ENCODE measurements at regions not wholly inside any gene's neighbourhood (a gene's known extent, or its start where the extent isn't known, plus 50 kb on each side); places are given as distances from the start of the nearest gene placed in this dataset.
"Not testable (repeated sequence)": the region's sequence is repeated elsewhere in the genome, so short reads cannot be mapped to it uniquely, and the experiment has no call there.

DNA sequence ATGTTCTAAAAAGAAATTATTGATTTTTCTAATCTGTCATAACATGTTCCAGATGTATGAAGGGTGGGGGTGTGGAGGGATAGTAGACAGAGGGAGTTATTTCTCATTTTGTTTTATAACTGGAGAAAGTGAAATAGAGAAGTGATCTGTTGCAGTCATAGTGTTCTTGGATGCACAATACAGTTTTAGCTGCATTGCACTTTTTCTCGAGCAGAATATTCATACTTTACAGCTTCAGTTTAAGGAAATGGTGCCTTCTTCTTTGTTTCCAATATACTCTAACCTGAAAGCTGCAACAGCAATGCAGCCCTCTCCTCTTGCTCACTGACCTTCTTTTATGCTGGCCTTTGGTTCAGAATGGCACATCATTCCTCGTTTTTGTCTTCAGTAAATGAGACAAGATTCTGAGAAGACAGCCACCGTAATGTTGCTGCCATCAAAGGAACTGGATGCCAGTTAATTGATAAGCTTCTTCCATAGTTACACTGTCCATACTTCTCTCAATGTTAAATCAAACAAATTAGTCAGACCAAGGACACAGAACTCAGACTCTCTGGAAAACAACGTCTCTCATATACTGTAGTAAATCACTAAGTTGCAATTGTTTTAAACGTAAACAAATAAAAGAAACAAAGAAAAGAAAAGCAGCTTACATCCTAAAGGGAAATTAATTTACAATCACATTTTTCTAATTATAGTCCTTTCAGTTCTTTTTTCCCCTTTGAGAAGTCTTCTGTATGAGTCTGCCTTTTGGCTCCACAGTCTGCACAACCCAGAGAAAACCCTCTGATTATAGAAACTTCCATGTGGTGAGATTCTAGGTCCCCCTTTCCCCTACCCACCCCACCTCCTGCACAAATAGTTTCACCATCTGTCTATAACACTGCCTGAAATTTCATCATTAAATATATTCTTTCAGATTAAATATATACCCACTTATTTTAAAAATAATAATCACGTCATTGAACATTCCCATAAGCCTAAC lies 97.4 kb upstream of the UGP2 start:
- Histone ChIP-seq H3K4me1 (ENCODE audit: control insufficient read depth, low read length) (peaks cover 47% of the 10 kb centered on the region), H3K4me3 (ENCODE audit: low read length) (peak overlapping the region; percentile 26), H4K20me1 (ENCODE audit: control insufficient read depth, insufficient read depth, low read depth, low read length) (no peaks in the 10 kb centered on the region), H3K9me2 (replicated peaks; ENCODE audit: control insufficient read depth, low read length) (no peaks in the 10 kb centered on the region), H3K79me2 (ENCODE audit: control insufficient read depth, low read length) (no peaks in the 10 kb centered on the region), H3K27me3 (ENCODE audit: control insufficient read depth, low read length) (no peaks in the 10 kb centered on the region), H3K36me3 (ENCODE audit: control insufficient read depth, low read length) (no peaks in the 10 kb centered on the region), H3F3A (ENCODE audit: control insufficient read depth, insufficient read depth) (peaks cover 3% of the 10 kb centered on the region; the same call in 1 of the 2 replicates), H3K27ac (ENCODE audit: low read depth, low read length) (peak overlapping the region; percentile 35), H3K9me3 (ENCODE audit: control insufficient read depth, insufficient read depth, low read length) (no peaks in the 10 kb centered on the region), H3K4me2 (ENCODE audit: low read length) (peak overlapping the region; percentile 55)
- TF ChIP-seq EZH2phosphoT487 (IDR thresholded peaks at IDR 0.05; ENCODE audit: borderline replicate concordance, low read length): no peak

DNA sequence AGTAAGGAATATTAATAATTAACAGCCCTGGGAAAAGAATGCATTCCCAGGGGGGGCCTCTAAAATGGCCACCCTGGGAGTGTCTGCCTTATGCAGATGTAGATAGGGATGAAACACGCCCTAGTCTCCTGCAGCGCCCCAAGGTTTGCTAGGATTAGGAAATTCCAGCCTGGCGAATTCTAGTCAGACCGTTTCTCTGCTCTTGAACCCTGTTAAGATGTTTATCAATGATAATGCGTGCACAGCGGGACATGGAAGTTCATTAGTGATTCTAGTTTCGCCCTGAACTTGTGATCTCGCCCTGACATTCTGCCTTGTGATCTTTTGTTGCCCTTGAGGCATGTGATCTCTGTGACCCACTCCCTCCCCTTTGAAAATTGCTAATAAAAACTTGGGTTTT lies 95.1 kb upstream of the UGP2 start:
- H3F3A ChIP-seq (ENCODE audit: control insufficient read depth, insufficient read depth); H4K20me1 ChIP-seq (ENCODE audit: control insufficient read depth, insufficient read depth, low read depth, low read length); H3K27ac ChIP-seq (ENCODE audit: low read depth, low read length); H3K9me2 ChIP-seq (replicated peaks; ENCODE audit: control insufficient read depth, low read length); H3K4me3 ChIP-seq (ENCODE audit: low read length); H3K4me2 ChIP-seq (ENCODE audit: low read length); H3K79me2 ChIP-seq (ENCODE audit: control insufficient read depth, low read length); H3K27me3 ChIP-seq (ENCODE audit: control insufficient read depth, low read length); H3K36me3 ChIP-seq (ENCODE audit: control insufficient read depth, low read length); H3K9me3 ChIP-seq (ENCODE audit: control insufficient read depth, insufficient read depth, low read length): not testable (repeated sequence)
- H3K4me1 ChIP-seq (ENCODE audit: control insufficient read depth, low read length): peaks cover 35% of the 10 kb centered on the region

DNA sequence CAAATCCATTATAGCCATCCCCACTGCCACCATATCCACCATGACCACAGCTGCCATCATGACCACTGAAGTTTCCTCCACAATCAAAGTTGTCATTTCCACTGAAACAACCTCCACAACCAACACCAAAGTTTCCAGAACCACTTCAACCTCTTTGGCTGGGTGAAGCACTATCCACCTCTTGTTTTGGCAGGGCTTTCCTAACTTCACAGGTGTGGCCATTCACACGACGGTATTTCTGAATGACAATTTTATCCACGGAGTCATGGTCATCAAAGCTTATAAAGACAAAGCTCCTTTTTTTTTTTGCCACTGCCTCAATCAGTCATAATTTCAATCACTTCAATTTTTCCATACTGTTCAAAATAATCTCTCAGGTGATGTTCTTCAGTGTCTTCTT lies 89.8 kb upstream of the UGP2 start:
- 0 out of 2 replicates have a peak, but pooled peaks cover 5% of the 10 kb centered on the region for H3K9me3 ChIP-seq (ENCODE audit: control insufficient read depth, insufficient read depth, low read length)
- no peaks in the 10 kb centered on the region for H4K20me1 ChIP-seq (ENCODE audit: control insufficient read depth, insufficient read depth, low read depth, low read length)
- no peaks in the 10 kb centered on the region for H3K79me2 ChIP-seq (ENCODE audit: control insufficient read depth, low read length)
- H3K4me3 ChIP-seq (ENCODE audit: low read length): no peak overlapping the region
- H3F3A ChIP-seq (ENCODE audit: control insufficient read depth, insufficient read depth): no peaks in the 10 kb centered on the region
- H3K27ac ChIP-seq (ENCODE audit: low read depth, low read length): no peak overlapping the region
- H3K4me2 ChIP-seq (ENCODE audit: low read length): no peak overlapping the region
- peaks cover 37% of the 10 kb centered on the region for H3K4me1 ChIP-seq (ENCODE audit: control insufficient read depth, low read length)
- H3K27me3 ChIP-seq (ENCODE audit: control insufficient read depth, low read length): no peaks in the 10 kb centered on the region
- H3K36me3 ChIP-seq (ENCODE audit: control insufficient read depth, low read length): peaks cover 8% of the 10 kb centered on the region; the same call in 1 of the 2 replicates
- no peaks in the 10 kb centered on the region for H3K9me2 ChIP-seq (replicated peaks; ENCODE audit: control insufficient read depth, low read length)
- TF ChIP-seq, protein P1, sequence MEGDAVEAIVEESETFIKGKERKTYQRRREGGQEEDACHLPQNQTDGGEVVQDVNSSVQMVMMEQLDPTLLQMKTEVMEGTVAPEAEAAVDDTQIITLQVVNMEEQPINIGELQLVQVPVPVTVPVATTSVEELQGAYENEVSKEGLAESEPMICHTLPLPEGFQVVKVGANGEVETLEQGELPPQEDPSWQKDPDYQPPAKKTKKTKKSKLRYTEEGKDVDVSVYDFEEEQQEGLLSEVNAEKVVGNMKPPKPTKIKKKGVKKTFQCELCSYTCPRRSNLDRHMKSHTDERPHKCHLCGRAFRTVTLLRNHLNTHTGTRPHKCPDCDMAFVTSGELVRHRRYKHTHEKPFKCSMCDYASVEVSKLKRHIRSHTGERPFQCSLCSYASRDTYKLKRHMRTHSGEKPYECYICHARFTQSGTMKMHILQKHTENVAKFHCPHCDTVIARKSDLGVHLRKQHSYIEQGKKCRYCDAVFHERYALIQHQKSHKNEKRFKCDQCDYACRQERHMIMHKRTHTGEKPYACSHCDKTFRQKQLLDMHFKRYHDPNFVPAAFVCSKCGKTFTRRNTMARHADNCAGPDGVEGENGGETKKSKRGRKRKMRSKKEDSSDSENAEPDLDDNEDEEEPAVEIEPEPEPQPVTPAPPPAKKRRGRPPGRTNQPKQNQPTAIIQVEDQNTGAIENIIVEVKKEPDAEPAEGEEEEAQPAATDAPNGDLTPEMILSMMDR (IDR thresholded peaks at IDR 0.05; ENCODE audit: low read depth, low read length, poor library complexity, severe bottlenecking): no peak
- TF ChIP-seq EZH2phosphoT487 (IDR thresholded peaks at IDR 0.05; ENCODE audit: borderline replicate concordance, low read length): no peak

DNA sequence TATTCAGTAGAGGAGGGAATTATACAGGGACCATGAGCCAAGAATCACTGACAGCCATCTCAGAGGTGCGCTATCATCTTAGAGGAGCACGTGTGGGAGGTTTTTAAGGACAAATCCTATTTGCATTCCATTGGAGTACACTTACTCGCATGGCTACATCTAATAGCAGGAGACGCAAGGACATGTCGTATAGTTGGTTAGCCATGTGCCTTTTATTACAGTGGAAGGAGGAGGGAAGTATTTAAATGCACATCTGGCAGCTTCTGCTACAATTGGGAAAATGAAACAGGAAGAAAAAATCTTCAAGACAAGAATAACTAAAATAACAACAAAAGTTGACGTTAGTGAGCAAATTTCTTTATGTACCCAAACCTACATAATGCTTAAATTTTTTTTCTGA lies 86.5 kb upstream of the UGP2 start:
- H3K4me2 ChIP-seq (ENCODE audit: low read length): peak overlapping the region; percentile 65
- H3K9me2 ChIP-seq (replicated peaks; ENCODE audit: control insufficient read depth, low read length): no peaks in the 10 kb centered on the region
- H3K4me1 ChIP-seq (ENCODE audit: control insufficient read depth, low read length): peaks cover 40% of the 10 kb centered on the region
- H3K36me3 ChIP-seq (ENCODE audit: control insufficient read depth, low read length): peaks cover 8% of the 10 kb centered on the region; the same call in 1 of the 2 replicates
- 0 out of 2 replicates have a peak, but pooled peaks cover 5% of the 10 kb centered on the region for H3K9me3 ChIP-seq (ENCODE audit: control insufficient read depth, insufficient read depth, low read length)
- no peaks in the 10 kb centered on the region for H3K27me3 ChIP-seq (ENCODE audit: control insufficient read depth, low read length)
- H3K27ac ChIP-seq (ENCODE audit: low read depth, low read length): peak overlapping the region; percentile 49
- peak overlapping the region; percentile 54 for H3K4me3 ChIP-seq (ENCODE audit: low read length)
- no peaks in the 10 kb centered on the region for H3K79me2 ChIP-seq (ENCODE audit: control insufficient read depth, low read length)
- TF ChIP-seq EZH2phosphoT487 (IDR thresholded peaks at IDR 0.05; ENCODE audit: borderline replicate concordance, low read length): no peak
- no peaks in the 10 kb centered on the region for H3F3A ChIP-seq (ENCODE audit: control insufficient read depth, insufficient read depth)
- H4K20me1 ChIP-seq (ENCODE audit: control insufficient read depth, insufficient read depth, low read depth, low read length): no peaks in the 10 kb centered on the region
